ENCODE measurements at regions not wholly inside any gene's neighbourhood (a gene's known extent, or its start where the extent isn't known, plus 50 kb on each side); places are given as distances from the start of the nearest gene placed in this dataset.

GRCh38 chr2:177068967-177069366 lies 143.6 kb upstream of the HNRNPA3 start:
- TF ChIP-seq MAX (IDR thresholded peaks at IDR 0.05) (no peak), RAD21 (IDR thresholded peaks at IDR 0.05) (no peak), JUND (IDR thresholded peaks at IDR 0.05) (no peak), CTCF (IDR thresholded peaks at IDR 0.05; ENCODE audit: low read depth, low read length, missing input control) (no peak), NR2F2 (IDR thresholded peaks at IDR 0.05) (no peak), FOXA1 (IDR thresholded peaks at IDR 0.05) (no peak)
